IMR-90 (cell line): ENCODE measurements at regions not wholly inside any gene's neighbourhood (a gene's known extent, or its start where the extent isn't known, plus 50 kb on each side); places are given as distances from the start of the nearest gene placed in this dataset.

ENCODE experiments used
- ATAC-seq: fragments of 200-7000 bp; cut with Tn5 transposase; 2 replicates; pipeline ENCODE4 v1.9.1; 2020; ENCODE audit warnings: low read depth, mild to moderate bottlenecking, moderate library complexity
- BruUV-seq: library from RNA; stranded (reverse); fragments of 400-500 nt; replicated peaks from 2 replicates; lab custom pipeline; 2021; lab: Mats Ljungman, UMichigan
- CTCF ChIA-PET: fragments of 300-600 bp; formaldehyde crosslinking; extraction: SDS; loops from one replicate; lab custom pipeline; 2021; ENCODE audit warnings: antibody characterized with exemption; lab: Yijun Ruan, JAX
- POLR2A ChIA-PET: fragments of 300-600 bp; sonication (Branson Sonifier 250); formaldehyde crosslinking; loops from one replicate; lab custom pipeline; 2022; ENCODE audit warnings: antibody characterized with exemption; ENCODE audit not compliant: unreplicated experiment; lab: Charles Lee
- DNase-seq: peaks from one replicate; pipeline ENCODE4 v3.0.0; 2013
- H2AFZ ChIP-seq: replicated peaks from 2 replicates; pipeline ENCODE3; 2013; ENCODE audit warnings: low read length, mild to moderate bottlenecking; ENCODE audit not compliant: poor library complexity
- H2AK5ac ChIP-seq: 2 replicates; pipeline ENCODE4 v1.6.1; 2013; ENCODE audit warnings: low read depth, low read length, inconsistent platforms
- H2AK9ac ChIP-seq: replicated peaks from 2 replicates; pipeline ENCODE3; 2013; ENCODE audit warnings: mild to moderate bottlenecking, low read depth, low read length, moderate library complexity; ENCODE audit not compliant: poor library complexity
- H2BK120ac ChIP-seq: 2 replicates; pipeline ENCODE4 v1.6.1; 2013; ENCODE audit warnings: low read depth, low read length, inconsistent platforms
- H2BK15ac ChIP-seq: 3 replicates; pipeline ENCODE4 v1.6.1; 2013; ENCODE audit warnings: low read depth, low read length, inconsistent platforms
- H2BK20ac ChIP-seq: 2 replicates; pipeline ENCODE4 v1.6.1; 2013; ENCODE audit warnings: low read depth, mild to moderate bottlenecking, inconsistent platforms, low read length, moderate library complexity
- H2BK5ac ChIP-seq: 2 replicates; pipeline ENCODE4 v1.6.1; 2013; ENCODE audit warnings: mild to moderate bottlenecking, low read depth, low read length, inconsistent platforms; ENCODE audit not compliant: poor library complexity, severe bottlenecking
- H3K14ac ChIP-seq: replicated peaks from 2 replicates; pipeline ENCODE4 v1.6.1; 2013; ENCODE audit warnings: low read depth, low read length, inconsistent platforms
- H3K18ac ChIP-seq: 2 replicates; pipeline ENCODE4 v1.6.1; 2013; ENCODE audit warnings: low read depth, low read length, control low read depth
- H3K23ac ChIP-seq: 2 replicates; pipeline ENCODE4 v1.6.1; 2013; ENCODE audit warnings: low read depth, low read length, inconsistent platforms
- H3K27ac ChIP-seq: 2 replicates; pipeline ENCODE4 v1.5.1; 2013; ENCODE audit warnings: mild to moderate bottlenecking, control low read depth, low read length; ENCODE audit not compliant: insufficient read depth
- H3K27me3 ChIP-seq: 2 replicates; pipeline ENCODE4 v1.6.1; 2013; ENCODE audit warnings: low read length; ENCODE audit not compliant: control insufficient read depth, insufficient read depth
- H3K36me3 ChIP-seq: 2 replicates; pipeline ENCODE4 v1.6.1; 2013; ENCODE audit warnings: low read length, mixed read lengths; ENCODE audit not compliant: control insufficient read depth, insufficient read depth
- H3K4ac ChIP-seq: 2 replicates; pipeline ENCODE4 v1.6.1; 2013; ENCODE audit warnings: low read depth, low read length, inconsistent platforms
- H3K4me1 ChIP-seq: 2 replicates; pipeline ENCODE4 v1.6.1; 2013; ENCODE audit warnings: low read length, mixed read lengths; ENCODE audit not compliant: control insufficient read depth, insufficient read depth
- H3K4me2 ChIP-seq: 2 replicates; pipeline ENCODE4 v1.6.1; 2013; ENCODE audit warnings: low read depth, mild to moderate bottlenecking, control low read depth, low read length, moderate library complexity
- H3K4me3 ChIP-seq: 2 replicates; pipeline ENCODE4 v1.5.1; 2013; ENCODE audit warnings: low read depth, mild to moderate bottlenecking, control low read depth, low read length, moderate library complexity; ENCODE audit not compliant: insufficient read depth
- H3K56ac ChIP-seq: 2 replicates; pipeline ENCODE4 v1.6.1; 2013; ENCODE audit warnings: low read length, inconsistent platforms; ENCODE audit not compliant: insufficient read depth; ENCODE audit errors: extremely low read depth
- H3K79me1 ChIP-seq, 2 experiments: 2 replicates each; pipeline ENCODE4 v1.6.1; 2013; ENCODE audit warnings: low read length in 2 of 2, inconsistent platforms in 1 of 2, low read depth in 1 of 2
- H3K9ac ChIP-seq: 2 replicates; pipeline ENCODE4 v1.6.1; 2013; ENCODE audit warnings: low read depth, low read length, control low read depth
- H3K9me1 ChIP-seq: 2 replicates; pipeline ENCODE4 v1.6.1; 2013; ENCODE audit warnings: low read length, inconsistent platforms; ENCODE audit not compliant: insufficient read depth
- H3K9me3 ChIP-seq: 2 replicates; pipeline ENCODE4 v1.6.1; 2013; ENCODE audit warnings: low read length; ENCODE audit not compliant: control insufficient read depth, insufficient read depth
- H4K20me1 ChIP-seq: 2 replicates; pipeline ENCODE4 v1.6.1; 2013; ENCODE audit warnings: low read length, inconsistent platforms; ENCODE audit not compliant: insufficient read depth
- H4K5ac ChIP-seq: 2 replicates; pipeline ENCODE4 v1.6.1; 2013; ENCODE audit warnings: mild to moderate bottlenecking, low read depth, low read length, control low read depth
- H4K8ac ChIP-seq, 2 experiments: 2 replicates each; pipeline ENCODE4 v1.6.1; 2013; ENCODE audit warnings: low read depth in 2 of 2, low read length in 2 of 2, control low read depth in 1 of 2, inconsistent platforms in 1 of 2
- H4K91ac ChIP-seq: 2 replicates; pipeline ENCODE4 v1.6.1; 2013; ENCODE audit warnings: low read depth, low read length, inconsistent platforms; ENCODE audit not compliant: insufficient read depth
- CHD1 ChIP-seq: IDR thresholded peaks from 2 replicates; pipeline ENCODE4 v1.6.1; 2012; ENCODE audit warnings: low read depth, low read length, improper control_type of control experiment
- MAZ ChIP-seq: IDR thresholded peaks from 2 replicates; pipeline ENCODE4 v1.6.1; 2012; ENCODE audit warnings: low read depth, mild to moderate bottlenecking, low read length, improper control_type of control experiment, moderate library complexity, borderline replicate concordance
- NFE2L2 ChIP-seq: fragments of 150-350 bp; IDR thresholded peaks from 2 replicates; pipeline ENCODE4 v1.6.1; 2016; ENCODE audit warnings: low read depth, mild to moderate bottlenecking, low read length
- RAD21 ChIP-seq: IDR thresholded peaks from 2 replicates; pipeline ENCODE4 v1.6.1; 2012; ENCODE audit warnings: low read length, improper control_type of control experiment
- RCOR1 ChIP-seq: IDR thresholded peaks from 2 replicates; pipeline ENCODE4 v1.6.1; 2012; ENCODE audit warnings: mild to moderate bottlenecking, low read length, improper control_type of control experiment; ENCODE audit not compliant: insufficient replicate concordance
- whole genome bisulfite sequencing, 2 experiments: methylation state at CpG; one replicate each; pipeline versions ENCODE4 v1.1.5 to v1.1.7; 2013; ENCODE audit warnings: missing lambda C conversion rate in 2 of 2; ENCODE audit not compliant: insufficient read length in 1 of 2; ENCODE audit errors: extremely low coverage in 2 of 2; 5-methylcytosine and 5-hydroxymethylcytosine counted together
- dilution Hi-C: fragments of 300-500 bp; cut with HindIII; formaldehyde crosslinking; loops from one replicate; pipeline ENCODE4 v1.14.3; 2018; ENCODE audit warnings: low sequenced_read_pairs; ENCODE audit not compliant: unreplicated experiment
- in situ Hi-C: fragments of 300-500 bp; cut with MboI; formaldehyde crosslinking; loops from 3 replicates; pipeline ENCODE4 v1.14.3; 2019; ENCODE audit warnings: low sequenced_read_pairs, inconsistent platforms, mixed read lengths
- intact Hi-C: fragments of 100-400 bp; cut with micrococcal nuclease; formaldehyde crosslinking; loops from 2 replicates; pipeline ENCODE4 v1.10.0; 2022

DNA sequence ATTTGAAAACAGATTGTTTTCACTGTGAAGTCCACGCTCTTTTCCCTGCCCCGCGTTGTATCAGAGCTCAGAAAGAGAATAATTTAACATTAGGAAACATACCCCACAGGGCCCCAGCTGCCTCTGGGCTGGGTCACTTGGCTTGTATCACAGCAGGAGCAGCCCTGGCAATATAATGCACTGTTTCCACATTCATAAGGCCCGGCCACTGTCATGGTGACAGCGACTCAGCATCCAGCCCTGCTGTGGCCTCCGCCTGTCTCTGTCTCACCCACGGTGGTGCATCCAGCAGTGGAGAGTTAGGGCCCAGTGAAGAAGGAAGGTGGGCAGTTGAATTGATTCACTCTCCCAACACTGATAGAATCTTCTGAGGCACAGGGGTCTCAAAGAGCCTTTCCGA lies 188.9 kb downstream of the NSG2 start:
- no peak for DNase-seq
- no peak overlapping the region for H4K8ac ChIP-seq
- H4K5ac ChIP-seq: no peak overlapping the region
- H3K4me2 ChIP-seq: no peak overlapping the region
- no peak overlapping the region for H4K91ac ChIP-seq
- intact Hi-C loops (no loop called here), in situ Hi-C loops (no loop called here), dilution Hi-C loops (no loop called here)
- TF ChIP-seq NFE2L2 (no peak), RCOR1 (no peak), MAZ (no peak), CHD1 (no peak), RAD21 (no peak)
- no peak for ATAC-seq
- no peak overlapping the region for H3K27ac ChIP-seq
- H3K23ac ChIP-seq: no peak overlapping the region
- WGBS, 2 experiments: 88% methylated on average over 1 of the region's 8 CpGs; no CpG with 5 or more reads in 1 of the 2 experiments
- ChIA-PET CTCF (no interaction called here), POLR2A (no interaction called here)
- no peaks in the 10 kb centered on the region for H3K4me1 ChIP-seq
- no peaks in the 10 kb centered on the region for H4K20me1 ChIP-seq
- H3K9me1 ChIP-seq: no peaks in the 10 kb centered on the region
- H2BK20ac ChIP-seq: no peak overlapping the region
- H3K79me1 ChIP-seq: no peaks in the 10 kb centered on the region
- no peak overlapping the region for H2AK9ac ChIP-seq
- no peak overlapping the region for H2BK15ac ChIP-seq
- H2AK5ac ChIP-seq: no peak overlapping the region
- H3K9me3 ChIP-seq: peaks cover 19% of the 10 kb centered on the region
- no peak overlapping the region for H3K9ac ChIP-seq
- H3K56ac ChIP-seq: no peak overlapping the region
- H3K27me3 ChIP-seq: no peaks in the 10 kb centered on the region
- H3K18ac ChIP-seq: no peak overlapping the region
- no peaks in the 10 kb centered on the region for H3K36me3 ChIP-seq
- no peak overlapping the region for H3K14ac ChIP-seq
- no peak overlapping the region for H2BK120ac ChIP-seq
- no peak overlapping the region for H2BK5ac ChIP-seq
- no TSS peak for BruUV-seq
- H3K4me3 ChIP-seq: no peak overlapping the region
- H3K4ac ChIP-seq: no peak overlapping the region
- H2AFZ ChIP-seq: no peak overlapping the region
